Tibial nerve (tissue), 4 donors: ENCODE measurements at regions not wholly inside any gene's neighbourhood (a gene's known extent, or its start where the extent isn't known, plus 50 kb on each side); places are given as distances from the start of the nearest gene placed in this dataset.

Experiments
- EP300 ChIP-seq, 2 donors: sonication (generic); formaldehyde crosslinking; IDR thresholded peaks; one replicate each; pipeline ENCODE4 v1.6.1; 2017; ENCODE audit warnings: antibody characterized with exemption in 2 of 2, mild to moderate bottlenecking in 1 of 2
- POLR2A ChIP-seq, 2 donors: fragments of 450-650 bp; IDR thresholded peaks; one replicate each; pipeline ENCODE4 v1.6.1; 2017; ENCODE audit warnings: antibody characterized with exemption in 2 of 2, mild to moderate bottlenecking in 2 of 2, moderate library complexity in 2 of 2
- TF ChIP-seq, protein P1 (sequence below), 5 experiments: fragments of 200-600 bp in 3 of 5; fragments of 450-650 bp in 2 of 5; sonication (generic) in 3 of 5; IDR thresholded peaks; one replicate each; pipeline ENCODE4 v1.5.1; 2016 to 2019; ENCODE audit warnings: antibody characterized with exemption in 5 of 5, mild to moderate bottlenecking in 3 of 5, moderate library complexity in 2 of 5

DNA sequence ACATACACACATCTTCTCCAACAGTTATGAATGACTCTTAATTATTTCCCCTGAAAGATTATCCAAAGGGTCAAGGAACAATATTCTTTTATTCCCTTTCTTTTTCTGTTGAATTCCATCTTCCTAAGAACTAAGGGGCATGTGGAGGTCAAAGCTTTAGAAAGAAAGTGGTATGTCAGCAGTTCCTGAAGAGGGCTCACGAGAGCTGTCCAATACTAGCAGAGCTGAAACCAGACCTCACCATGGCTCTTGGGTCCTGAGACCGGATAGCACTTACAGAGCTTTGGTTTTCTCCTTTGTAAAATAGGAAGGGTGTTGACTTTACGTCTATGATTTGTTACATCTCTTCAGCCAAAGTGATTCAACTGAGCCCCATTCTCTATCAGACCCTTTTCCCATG is 109.8 kb upstream of the FREM2 start:
- TF ChIP-seq, protein P1, sequence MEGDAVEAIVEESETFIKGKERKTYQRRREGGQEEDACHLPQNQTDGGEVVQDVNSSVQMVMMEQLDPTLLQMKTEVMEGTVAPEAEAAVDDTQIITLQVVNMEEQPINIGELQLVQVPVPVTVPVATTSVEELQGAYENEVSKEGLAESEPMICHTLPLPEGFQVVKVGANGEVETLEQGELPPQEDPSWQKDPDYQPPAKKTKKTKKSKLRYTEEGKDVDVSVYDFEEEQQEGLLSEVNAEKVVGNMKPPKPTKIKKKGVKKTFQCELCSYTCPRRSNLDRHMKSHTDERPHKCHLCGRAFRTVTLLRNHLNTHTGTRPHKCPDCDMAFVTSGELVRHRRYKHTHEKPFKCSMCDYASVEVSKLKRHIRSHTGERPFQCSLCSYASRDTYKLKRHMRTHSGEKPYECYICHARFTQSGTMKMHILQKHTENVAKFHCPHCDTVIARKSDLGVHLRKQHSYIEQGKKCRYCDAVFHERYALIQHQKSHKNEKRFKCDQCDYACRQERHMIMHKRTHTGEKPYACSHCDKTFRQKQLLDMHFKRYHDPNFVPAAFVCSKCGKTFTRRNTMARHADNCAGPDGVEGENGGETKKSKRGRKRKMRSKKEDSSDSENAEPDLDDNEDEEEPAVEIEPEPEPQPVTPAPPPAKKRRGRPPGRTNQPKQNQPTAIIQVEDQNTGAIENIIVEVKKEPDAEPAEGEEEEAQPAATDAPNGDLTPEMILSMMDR (IDR thresholded peaks at IDR 0.05): no peak
- TF ChIP-seq POLR2A (IDR thresholded peaks at IDR 0.05) (no peak), EP300 (IDR thresholded peaks at IDR 0.05) (no peak)
